Activated CD4-positive, alpha-beta T cell treated with anti-CD3 and anti-CD28 coated beads, Interleukin-2, amount 10 ng/mL, durations not matched to agents 24 days and 14 days (primary cell): ENCODE measurements at regions not wholly inside any gene's neighbourhood (a gene's known extent, or its start where the extent isn't known, plus 50 kb on each side); places are given as distances from the start of the nearest gene placed in this dataset.

ENCODE experiments used
- DNase-seq: peaks from one replicate; pipeline ENCODE4 v3.0.0; 2022
- H3K27ac Mint-ChIP-seq: one replicate; pipeline ENCODE4 v1.8.0; 2022; ENCODE audit warnings: mild to moderate bottlenecking, mixed read lengths
- H3K27me3 Mint-ChIP-seq: one replicate; pipeline ENCODE4 v1.8.0; 2022; ENCODE audit warnings: mixed read lengths
- H3K36me3 Mint-ChIP-seq: one replicate; pipeline ENCODE4 v1.8.0; 2022; ENCODE audit warnings: low read depth, mild to moderate bottlenecking, mixed read lengths
- H3K4me1 Mint-ChIP-seq: one replicate; pipeline ENCODE4 v1.8.0; 2021; ENCODE audit warnings: mixed read lengths
- H3K4me3 Mint-ChIP-seq: one replicate; pipeline ENCODE4 v1.8.0; 2022; ENCODE audit warnings: mild to moderate bottlenecking, moderate library complexity, mixed read lengths
- H3K9me3 Mint-ChIP-seq: one replicate; pipeline ENCODE4 v1.8.0; 2021; ENCODE audit warnings: mixed read lengths
- intact Hi-C: fragments of 100-400 bp; cut with micrococcal nuclease; formaldehyde crosslinking; loops from one replicate; pipeline ENCODE4 v1.15.1; 2023

GRCh38 chr18:2482706-2483475 lies 88.4 kb downstream of the METTL4 start:
- H3K36me3 Mint-ChIP-seq = no peaks in the 10 kb centered on the region
- no peak overlapping the region for H3K4me3 Mint-ChIP-seq
- DNase-seq = no peak
- H3K4me1 Mint-ChIP-seq = no peaks in the 10 kb centered on the region
- intact Hi-C loops = no loop called here
- no peak overlapping the region for H3K27ac Mint-ChIP-seq
- no peaks in the 10 kb centered on the region for H3K9me3 Mint-ChIP-seq
- H3K27me3 Mint-ChIP-seq = peaks cover 21% of the 10 kb centered on the region

GRCh38 chr18:2485983-2486382 lies 85.3 kb downstream of the METTL4 start:
- Mint-ChIP-seq H3K4me3 (no peak overlapping the region), H3K27me3 (peaks cover 16% of the 10 kb centered on the region), H3K4me1 (no peaks in the 10 kb centered on the region), H3K36me3 (no peaks in the 10 kb centered on the region), H3K27ac (no peak overlapping the region), H3K9me3 (no peaks in the 10 kb centered on the region)
- intact Hi-C loops = no loop called here
- DNase-seq = no peak

DNA sequence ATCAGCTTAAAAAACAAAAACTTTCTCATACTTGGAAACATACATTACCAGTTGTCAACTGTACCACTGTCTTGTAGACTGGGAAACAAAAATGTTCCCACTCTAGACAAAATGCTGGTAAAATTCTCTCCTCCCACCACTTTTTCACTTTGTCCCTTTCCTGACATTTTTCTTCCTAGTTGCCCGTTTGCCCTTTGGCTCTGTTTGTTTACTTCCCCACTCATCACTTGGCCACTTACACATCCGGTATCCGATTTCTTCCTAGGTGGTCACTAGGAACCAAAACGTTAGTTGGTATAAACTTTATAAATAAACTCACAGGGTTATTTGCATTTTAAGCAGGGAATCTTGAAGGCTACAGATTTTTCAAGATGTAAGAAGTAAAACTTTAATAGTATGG lies 84.9 kb downstream of the METTL4 start:
- Mint-ChIP-seq H3K36me3 (no peaks in the 10 kb centered on the region), H3K4me3 (no peak overlapping the region), H3K27me3 (peaks cover 16% of the 10 kb centered on the region), H3K27ac (no peak overlapping the region), H3K4me1 (no peaks in the 10 kb centered on the region), H3K9me3 (no peaks in the 10 kb centered on the region)
- DNase-seq = no peak
- intact Hi-C loops = no loop called here
